Neural cell (in vitro differentiated cells): ENCODE measurements at regions not wholly inside any gene's neighbourhood (a gene's known extent, or its start where the extent isn't known, plus 50 kb on each side); places are given as distances from the start of the nearest gene placed in this dataset.

ENCODE experiments used
- H2AFZ ChIP-seq: fragments of 200-600, 300-800 bp; sonication (generic), shearing (Covaris generic); 2 replicates; pipeline ENCODE4 v1.6.0; 2014; ENCODE audit warnings: low read depth, mild to moderate bottlenecking, antibody characterized with exemption, low read length, moderate library complexity
- H3F3A ChIP-seq: fragments of 200-600 bp; shearing (Covaris generic); 2 replicates; pipeline ENCODE4 v1.6.1; 2016; ENCODE audit warnings: mild to moderate bottlenecking, moderate library complexity, mixed read lengths, antibody characterized with exemption, low read length; ENCODE audit not compliant: insufficient read depth, poor library complexity, severe bottlenecking
- H3K27ac ChIP-seq: fragments of 200-600, 300-800 bp; sonication (generic), shearing (Covaris generic); 2 replicates; pipeline ENCODE4 v1.5.1; 2014; ENCODE audit warnings: mild to moderate bottlenecking, low read length, moderate library complexity
- H3K27me3 ChIP-seq: fragments of 300-800, 200-600 bp; sonication (generic), shearing (Covaris generic); 2 replicates; pipeline ENCODE4 v1.6.0; 2014; ENCODE audit warnings: mild to moderate bottlenecking, low read depth, low read length, moderate library complexity; ENCODE audit not compliant: insufficient read depth
- H3K36me3 ChIP-seq: fragments of 300-800, 200-600 bp; sonication (generic), shearing (Covaris generic); 2 replicates; pipeline ENCODE4 v1.5.1; 2014; ENCODE audit warnings: mild to moderate bottlenecking, antibody characterized with exemption, low read length, moderate library complexity; ENCODE audit not compliant: insufficient read depth
- H3K4me2 ChIP-seq: fragments of 300-800, 200-600 bp; sonication (generic), shearing (Covaris generic); 2 replicates; pipeline ENCODE4 v1.6.0; 2014; ENCODE audit warnings: mild to moderate bottlenecking, low read length
- H3K4me3 ChIP-seq: fragments of 300-800, 200-600 bp; sonication (generic), shearing (Covaris generic); 2 replicates; pipeline ENCODE4 v1.5.1; 2014; ENCODE audit warnings: mild to moderate bottlenecking, low read length, moderate library complexity
- H3K79me2 ChIP-seq: fragments of 200-600 bp; shearing (Covaris generic); replicated peaks from 2 replicates; pipeline ENCODE4 v1.6.0; 2014; ENCODE audit warnings: mild to moderate bottlenecking, low read length, moderate library complexity; ENCODE audit not compliant: insufficient read depth
- H3K9ac ChIP-seq: fragments of 300-800, 200-600 bp; sonication (generic), shearing (Covaris generic); 2 replicates; pipeline ENCODE4 v1.6.1; 2016; ENCODE audit warnings: mild to moderate bottlenecking, low read length, mixed read lengths
- H3K9me2 ChIP-seq: fragments of 200-600 bp; shearing (Covaris generic); 2 replicates; pipeline ENCODE4 v1.6.1; 2016; ENCODE audit warnings: mild to moderate bottlenecking, low read length, mixed read lengths; ENCODE audit not compliant: insufficient read depth
- H3K9me3 ChIP-seq: fragments of 200-600, 300-800 bp; sonication (generic), shearing (Covaris generic); 2 replicates; pipeline ENCODE4 v1.6.1; 2016; ENCODE audit warnings: mild to moderate bottlenecking, mixed run types, low read length, moderate library complexity, mixed read lengths
- H4K20me1 ChIP-seq: fragments of 200-600 bp; shearing (Covaris generic); 2 replicates; pipeline ENCODE4 v1.6.1; 2016; ENCODE audit warnings: mild to moderate bottlenecking, mixed run types; ENCODE audit not compliant: insufficient read depth
- EP300 ChIP-seq: fragments of 450-650 bp; conservative IDR thresholded peaks from 2 replicates; pipeline ENCODE4 v1.6.1; 2014; ENCODE audit warnings: antibody characterized with exemption, mild to moderate bottlenecking, moderate library complexity; ENCODE audit not compliant: poor library complexity, severe bottlenecking
- EZH2 ChIP-seq: fragments of 200-600, 300-800 bp; shearing (Covaris generic), sonication (generic); IDR thresholded peaks from 2 replicates; pipeline ENCODE4 v1.6.1; 2014; ENCODE audit warnings: antibody characterized with exemption, low read length, borderline replicate concordance, mild to moderate bottlenecking; ENCODE audit not compliant: insufficient read depth, poor library complexity, severe bottlenecking
- MXI1 ChIP-seq: fragments of 450-650 bp; conservative IDR thresholded peaks from 2 replicates; pipeline ENCODE4 v1.6.1; 2014; ENCODE audit warnings: antibody characterized with exemption, mild to moderate bottlenecking; ENCODE audit not compliant: poor library complexity, severe bottlenecking
- POLR2AphosphoS5 ChIP-seq: IDR thresholded peaks from 2 replicates; pipeline ENCODE4 v1.6.1; 2012
- RAD21 ChIP-seq: fragments of 450-650 bp; conservative IDR thresholded peaks from 2 replicates; pipeline ENCODE4 v1.6.1; 2014; ENCODE audit warnings: antibody characterized with exemption, mild to moderate bottlenecking, moderate library complexity
- SMC3 ChIP-seq: fragments of 450-650 bp; conservative IDR thresholded peaks from 2 replicates; pipeline ENCODE4 v1.6.1; 2014; ENCODE audit warnings: antibody characterized with exemption, mild to moderate bottlenecking, moderate library complexity; ENCODE audit not compliant: poor library complexity
- TAF1 ChIP-seq: IDR thresholded peaks from 2 replicates; pipeline ENCODE4 v1.6.1; 2012; ENCODE audit warnings: low read depth
- TF ChIP-seq, protein P1 (sequence below): fragments of 450-650 bp; IDR thresholded peaks from 2 replicates; pipeline ENCODE4 v1.5.1; 2014; ENCODE audit warnings: antibody characterized with exemption, mild to moderate bottlenecking, moderate library complexity; ENCODE audit not compliant: poor library complexity, severe bottlenecking
- TF ChIP-seq, protein P2 (sequence below): IDR thresholded peaks from 2 replicates; pipeline ENCODE4 v1.6.1; 2012; ENCODE audit warnings: borderline replicate concordance

DNA sequence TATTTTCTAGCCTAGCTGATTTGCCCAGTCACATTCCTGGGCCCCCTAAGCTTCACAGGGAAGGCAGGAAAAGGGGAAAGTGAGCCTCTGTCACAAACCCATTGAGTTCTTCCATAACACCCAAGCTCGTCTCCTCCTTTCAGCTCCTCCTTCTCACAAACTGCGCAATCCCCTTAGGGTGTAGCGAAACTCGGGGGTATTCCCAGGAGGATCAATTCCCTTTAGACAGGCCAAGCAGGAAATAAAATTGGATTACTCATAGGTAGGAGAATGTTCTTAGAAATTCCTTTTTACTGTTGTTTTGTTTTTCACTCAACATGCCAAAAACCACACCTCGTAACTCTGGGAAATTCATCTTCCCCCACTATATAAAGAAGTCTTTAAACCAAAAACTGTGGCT, 139.3 kb downstream of the IRS2 start:
- H3K36me3 ChIP-seq: no peaks in the 10 kb centered on the region
- H4K20me1 ChIP-seq: no peaks in the 10 kb centered on the region
- H2AFZ ChIP-seq: no peak overlapping the region
- H3K4me2 ChIP-seq: no peak overlapping the region
- H3K9ac ChIP-seq: no peak overlapping the region
- no peaks in the 10 kb centered on the region for H3K9me3 ChIP-seq
- no peak overlapping the region for H3K27ac ChIP-seq
- H3K27me3 ChIP-seq: no peaks in the 10 kb centered on the region
- H3F3A ChIP-seq: no peaks in the 10 kb centered on the region
- no peaks in the 10 kb centered on the region for H3K9me2 ChIP-seq
- no peak for TF ChIP-seq EZH2
- no peaks in the 10 kb centered on the region for H3K79me2 ChIP-seq
- no peak overlapping the region for H3K4me3 ChIP-seq

DNA sequence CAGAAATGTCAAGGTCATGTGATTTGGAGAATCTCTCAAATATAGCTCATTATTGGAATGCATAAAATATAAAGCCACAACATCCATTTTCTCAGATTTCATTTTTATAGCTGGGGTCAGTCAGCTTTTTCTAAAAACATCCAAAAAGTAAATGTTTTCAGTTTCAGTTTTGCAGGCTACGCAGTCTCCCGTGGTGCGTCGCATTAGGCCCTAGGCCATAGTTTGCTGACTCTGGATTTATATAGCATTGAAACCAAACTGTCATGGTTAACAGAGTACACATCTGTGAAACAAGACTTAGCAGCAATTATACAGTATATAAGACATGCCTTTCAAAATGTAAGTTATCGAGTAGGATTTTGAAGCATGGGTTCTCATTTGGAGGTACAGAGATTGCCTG, 140.0 kb downstream of the IRS2 start:
- H3K27me3 ChIP-seq: no peaks in the 10 kb centered on the region
- H3K36me3 ChIP-seq: no peaks in the 10 kb centered on the region
- no peaks in the 10 kb centered on the region for H3F3A ChIP-seq
- no peak overlapping the region for H3K27ac ChIP-seq
- no peak overlapping the region for H3K4me3 ChIP-seq
- no peaks in the 10 kb centered on the region for H4K20me1 ChIP-seq
- H2AFZ ChIP-seq: no peak overlapping the region
- TF ChIP-seq RAD21 (no peak), EZH2 (no peak)
- no peaks in the 10 kb centered on the region for H3K9me2 ChIP-seq
- H3K9ac ChIP-seq: no peak overlapping the region
- no peaks in the 10 kb centered on the region for H3K79me2 ChIP-seq
- no peaks in the 10 kb centered on the region for H3K9me3 ChIP-seq
- H3K4me2 ChIP-seq: no peak overlapping the region

DNA sequence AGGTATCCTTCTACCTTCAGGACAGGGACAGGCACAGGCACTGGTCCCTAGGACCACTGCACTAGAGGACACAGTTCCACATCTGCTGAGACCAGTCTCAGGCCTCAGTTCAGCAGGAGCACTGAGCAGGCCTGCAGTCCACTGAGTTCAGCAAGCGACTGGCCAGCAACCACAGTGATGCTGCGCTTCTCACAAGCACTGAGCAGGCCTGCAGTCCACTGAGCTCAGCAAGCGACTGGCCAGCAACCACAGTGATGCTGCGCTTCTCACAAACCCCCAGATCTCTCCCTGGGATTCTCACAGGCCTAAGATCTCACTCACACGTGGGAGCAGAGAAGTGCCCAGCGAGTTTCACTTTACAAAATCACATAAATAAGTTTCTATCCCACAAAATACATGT, 140.6 kb downstream of the IRS2 start:
- Histone ChIP-seq H3K27ac (no peak overlapping the region), H3K79me2 (no peaks in the 10 kb centered on the region), H3K4me2 (no peak overlapping the region), H3K4me3 (no peak overlapping the region), H3F3A (no peaks in the 10 kb centered on the region), H3K9ac (no peak overlapping the region), H4K20me1 (no peaks in the 10 kb centered on the region), H3K9me3 (no peaks in the 10 kb centered on the region), H3K27me3 (no peaks in the 10 kb centered on the region), H2AFZ (no peak overlapping the region), H3K9me2 (no peaks in the 10 kb centered on the region), H3K36me3 (no peaks in the 10 kb centered on the region)
- TF ChIP-seq, protein P1, sequence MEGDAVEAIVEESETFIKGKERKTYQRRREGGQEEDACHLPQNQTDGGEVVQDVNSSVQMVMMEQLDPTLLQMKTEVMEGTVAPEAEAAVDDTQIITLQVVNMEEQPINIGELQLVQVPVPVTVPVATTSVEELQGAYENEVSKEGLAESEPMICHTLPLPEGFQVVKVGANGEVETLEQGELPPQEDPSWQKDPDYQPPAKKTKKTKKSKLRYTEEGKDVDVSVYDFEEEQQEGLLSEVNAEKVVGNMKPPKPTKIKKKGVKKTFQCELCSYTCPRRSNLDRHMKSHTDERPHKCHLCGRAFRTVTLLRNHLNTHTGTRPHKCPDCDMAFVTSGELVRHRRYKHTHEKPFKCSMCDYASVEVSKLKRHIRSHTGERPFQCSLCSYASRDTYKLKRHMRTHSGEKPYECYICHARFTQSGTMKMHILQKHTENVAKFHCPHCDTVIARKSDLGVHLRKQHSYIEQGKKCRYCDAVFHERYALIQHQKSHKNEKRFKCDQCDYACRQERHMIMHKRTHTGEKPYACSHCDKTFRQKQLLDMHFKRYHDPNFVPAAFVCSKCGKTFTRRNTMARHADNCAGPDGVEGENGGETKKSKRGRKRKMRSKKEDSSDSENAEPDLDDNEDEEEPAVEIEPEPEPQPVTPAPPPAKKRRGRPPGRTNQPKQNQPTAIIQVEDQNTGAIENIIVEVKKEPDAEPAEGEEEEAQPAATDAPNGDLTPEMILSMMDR: no peak
- TF ChIP-seq POLR2AphosphoS5: no peak
- no peak for TF ChIP-seq MXI1

DNA sequence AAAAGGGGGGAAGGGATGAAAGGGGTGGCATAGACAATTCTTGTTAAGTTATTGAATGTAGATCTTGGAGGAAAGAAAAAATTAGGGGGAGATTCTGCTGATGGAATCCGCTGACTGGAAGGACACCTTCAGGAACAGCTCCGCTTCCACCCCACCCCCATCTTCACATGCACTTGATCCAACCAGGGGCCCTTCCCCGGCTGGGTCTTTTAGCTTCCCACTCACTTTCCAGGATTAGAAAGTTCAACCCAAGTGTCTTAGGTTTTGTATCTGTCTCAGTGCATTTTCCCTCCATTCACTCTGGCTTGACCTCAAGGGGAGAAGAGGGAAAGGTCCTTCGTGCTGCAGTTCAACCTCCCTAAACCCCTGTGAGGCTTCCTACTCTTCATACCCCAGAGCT, 141.4 kb downstream of the IRS2 start:
- H3K4me2 ChIP-seq: no peak overlapping the region
- no peaks in the 10 kb centered on the region for H4K20me1 ChIP-seq
- H3K4me3 ChIP-seq: no peak overlapping the region
- H3K9ac ChIP-seq: no peak overlapping the region
- no peak overlapping the region for H3K27ac ChIP-seq
- H3F3A ChIP-seq: no peaks in the 10 kb centered on the region
- H3K36me3 ChIP-seq: no peaks in the 10 kb centered on the region
- H3K9me3 ChIP-seq: no peaks in the 10 kb centered on the region
- TF ChIP-seq, protein P1: no peak
- TF ChIP-seq EP300 (no peak), RAD21 (no peak), SMC3 (no peak), POLR2AphosphoS5 (no peak), TAF1 (no peak), EZH2 (no peak), MXI1 (no peak)
- TF ChIP-seq, protein P2, sequence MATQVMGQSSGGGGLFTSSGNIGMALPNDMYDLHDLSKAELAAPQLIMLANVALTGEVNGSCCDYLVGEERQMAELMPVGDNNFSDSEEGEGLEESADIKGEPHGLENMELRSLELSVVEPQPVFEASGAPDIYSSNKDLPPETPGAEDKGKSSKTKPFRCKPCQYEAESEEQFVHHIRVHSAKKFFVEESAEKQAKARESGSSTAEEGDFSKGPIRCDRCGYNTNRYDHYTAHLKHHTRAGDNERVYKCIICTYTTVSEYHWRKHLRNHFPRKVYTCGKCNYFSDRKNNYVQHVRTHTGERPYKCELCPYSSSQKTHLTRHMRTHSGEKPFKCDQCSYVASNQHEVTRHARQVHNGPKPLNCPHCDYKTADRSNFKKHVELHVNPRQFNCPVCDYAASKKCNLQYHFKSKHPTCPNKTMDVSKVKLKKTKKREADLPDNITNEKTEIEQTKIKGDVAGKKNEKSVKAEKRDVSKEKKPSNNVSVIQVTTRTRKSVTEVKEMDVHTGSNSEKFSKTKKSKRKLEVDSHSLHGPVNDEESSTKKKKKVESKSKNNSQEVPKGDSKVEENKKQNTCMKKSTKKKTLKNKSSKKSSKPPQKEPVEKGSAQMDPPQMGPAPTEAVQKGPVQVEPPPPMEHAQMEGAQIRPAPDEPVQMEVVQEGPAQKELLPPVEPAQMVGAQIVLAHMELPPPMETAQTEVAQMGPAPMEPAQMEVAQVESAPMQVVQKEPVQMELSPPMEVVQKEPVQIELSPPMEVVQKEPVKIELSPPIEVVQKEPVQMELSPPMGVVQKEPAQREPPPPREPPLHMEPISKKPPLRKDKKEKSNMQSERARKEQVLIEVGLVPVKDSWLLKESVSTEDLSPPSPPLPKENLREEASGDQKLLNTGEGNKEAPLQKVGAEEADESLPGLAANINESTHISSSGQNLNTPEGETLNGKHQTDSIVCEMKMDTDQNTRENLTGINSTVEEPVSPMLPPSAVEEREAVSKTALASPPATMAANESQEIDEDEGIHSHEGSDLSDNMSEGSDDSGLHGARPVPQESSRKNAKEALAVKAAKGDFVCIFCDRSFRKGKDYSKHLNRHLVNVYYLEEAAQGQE: no peak
- H3K27me3 ChIP-seq: no peaks in the 10 kb centered on the region
- H2AFZ ChIP-seq: no peak overlapping the region
- no peaks in the 10 kb centered on the region for H3K79me2 ChIP-seq
- H3K9me2 ChIP-seq: no peaks in the 10 kb centered on the region
